ENCODE measurements at regions not wholly inside any gene's neighbourhood (a gene's known extent, or its start where the extent isn't known, plus 50 kb on each side); places are given as distances from the start of the nearest gene placed in this dataset.

DNA sequence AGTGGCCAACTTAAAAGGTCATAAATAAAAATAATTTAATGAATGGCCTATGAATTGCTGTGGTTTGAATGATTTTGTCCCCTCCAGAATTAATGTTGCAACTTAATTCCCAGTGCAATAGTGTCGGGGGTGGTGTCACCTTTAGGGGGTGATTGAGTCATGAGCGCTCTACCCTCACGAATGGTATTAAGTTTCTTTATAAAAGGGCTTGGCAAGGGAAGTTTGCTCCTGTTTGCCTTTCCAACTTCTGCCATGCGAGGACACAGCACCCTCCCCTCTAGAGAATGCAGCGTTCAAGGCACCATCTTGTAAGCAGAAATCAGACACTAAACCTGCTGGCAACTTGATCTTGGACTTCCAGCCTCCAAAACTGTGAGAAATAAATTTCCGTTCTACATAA lies 253.3 kb downstream of the ATXN7L3B start:
- H3K9ac ChIP-seq = no peak overlapping the region
- H3K4me2 ChIP-seq = no peak overlapping the region
- H3K27ac ChIP-seq = no peak overlapping the region
- H3K27me3 ChIP-seq = no peaks in the 10 kb centered on the region
- H3K9me3 ChIP-seq = no peaks in the 10 kb centered on the region
- TF ChIP-seq Cebpa-rat (IDR thresholded peaks at IDR 0.05) = no peak
- H3K4me1 ChIP-seq = no peaks in the 10 kb centered on the region
- no peak overlapping the region for H3K4me3 ChIP-seq
- no peaks in the 10 kb centered on the region for H3K36me3 ChIP-seq
- H4K20me1 ChIP-seq = no peaks in the 10 kb centered on the region

DNA sequence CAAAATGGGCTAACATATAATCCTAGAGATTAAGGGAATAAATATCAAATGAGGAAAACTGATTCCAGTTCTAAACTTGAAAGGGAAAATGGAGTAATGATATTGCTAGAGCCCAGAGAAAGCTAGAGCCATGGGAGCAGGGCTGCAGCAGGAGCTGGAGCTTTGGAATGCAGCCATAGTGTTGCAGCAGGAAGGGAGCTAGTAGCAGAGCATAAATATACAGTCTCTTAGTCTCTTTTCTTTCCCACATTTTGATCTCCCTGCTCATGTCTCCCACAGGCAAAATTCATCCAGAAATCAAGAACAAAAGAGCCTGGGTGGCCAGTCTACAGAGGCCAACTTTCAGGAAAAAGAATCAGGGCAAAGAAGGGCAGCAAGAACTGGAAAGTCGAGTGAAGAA lies 253.7 kb downstream of the ATXN7L3B start:
- no peaks in the 10 kb centered on the region for H3K9me3 ChIP-seq
- no peak overlapping the region for H3K9ac ChIP-seq
- no peaks in the 10 kb centered on the region for H3K4me1 ChIP-seq
- no peak overlapping the region for H3K27ac ChIP-seq
- H4K20me1 ChIP-seq = no peaks in the 10 kb centered on the region
- no peaks in the 10 kb centered on the region for H3K27me3 ChIP-seq
- no peak for TF ChIP-seq Cebpa-rat (IDR thresholded peaks at IDR 0.05)
- no peak overlapping the region for H3K4me3 ChIP-seq
- no peaks in the 10 kb centered on the region for H3K36me3 ChIP-seq
- no peak overlapping the region for H3K4me2 ChIP-seq

DNA sequence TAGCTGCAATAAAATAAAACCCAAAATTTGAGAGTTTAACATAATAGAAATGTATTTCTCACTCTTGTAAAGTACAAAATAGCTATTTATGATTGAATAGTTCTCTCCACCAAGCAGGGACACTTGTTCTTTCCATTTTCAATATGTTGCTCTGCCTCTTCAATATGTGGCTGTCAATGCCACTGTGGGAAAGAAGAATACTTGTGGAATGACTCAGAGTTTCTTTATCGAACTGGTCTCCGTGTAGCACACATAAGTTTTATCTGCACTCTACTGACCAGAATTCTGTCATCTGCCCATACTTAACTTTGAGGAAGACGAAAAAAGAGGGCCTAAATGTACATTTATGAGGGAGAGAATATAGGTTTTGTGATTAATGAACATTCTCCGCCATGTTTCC lies 256.9 kb downstream of the ATXN7L3B start:
- no peak overlapping the region for H3K27ac ChIP-seq
- no peak overlapping the region for H3K4me2 ChIP-seq
- no peak overlapping the region for H3K4me3 ChIP-seq
- H3K27me3 ChIP-seq = no peaks in the 10 kb centered on the region
- H3K36me3 ChIP-seq = no peaks in the 10 kb centered on the region
- no peaks in the 10 kb centered on the region for H3K9me3 ChIP-seq
- H4K20me1 ChIP-seq = no peaks in the 10 kb centered on the region
- H3K4me1 ChIP-seq = no peaks in the 10 kb centered on the region
- no peak overlapping the region for H3K9ac ChIP-seq
- TF ChIP-seq Cebpa-rat (IDR thresholded peaks at IDR 0.05) = no peak

GRCh38 chr12:74801625-74802024 lies 264.0 kb downstream of the ATXN7L3B start:
- Histone ChIP-seq H3K4me3 (no peak overlapping the region), H3K4me2 (no peak overlapping the region), H3K27me3 (no peaks in the 10 kb centered on the region), H3K9me3 (no peaks in the 10 kb centered on the region), H4K20me1 (no peaks in the 10 kb centered on the region), H3K36me3 (no peaks in the 10 kb centered on the region), H3K27ac (no peak overlapping the region), H3K4me1 (no peaks in the 10 kb centered on the region), H3K9ac (no peak overlapping the region)
- TF ChIP-seq Cebpa-rat (IDR thresholded peaks at IDR 0.05) = peak; percentile 67; the same call in 1 of the 2 replicates

GRCh38 chr12:74816398-74817175 lies 279.0 kb downstream of the ATXN7L3B start:
- no peak for TF ChIP-seq Cebpa-rat (IDR thresholded peaks at IDR 0.05)
- Histone ChIP-seq H3K4me3 (no peak overlapping the region), H3K9me3 (peaks cover 9% of the 10 kb centered on the region)

GRCh38 chr12:74817499-74817898 lies 279.9 kb downstream of the ATXN7L3B start:
- Histone ChIP-seq H3K4me1 (no peaks in the 10 kb centered on the region), H3K27ac (no peak overlapping the region), H3K36me3 (no peaks in the 10 kb centered on the region), H3K9me3 (peaks cover 9% of the 10 kb centered on the region), H3K27me3 (no peaks in the 10 kb centered on the region), H4K20me1 (no peaks in the 10 kb centered on the region), H3K4me3 (no peak overlapping the region), H3K9ac (no peak overlapping the region), H3K4me2 (no peak overlapping the region)
- no peak for TF ChIP-seq Cebpa-rat (IDR thresholded peaks at IDR 0.05)

More at GRCh38 chr12:74816398-74817175, 279.0 kb downstream of the ATXN7L3B start:
- Histone ChIP-seq H3K36me3 (no peaks in the 10 kb centered on the region), H3K27ac (no peak overlapping the region), H3K4me2 (no peak overlapping the region), H3K9ac (no peak overlapping the region), H3K27me3 (no peaks in the 10 kb centered on the region), H4K20me1 (no peaks in the 10 kb centered on the region), H3K4me1 (no peaks in the 10 kb centered on the region)

DNA sequence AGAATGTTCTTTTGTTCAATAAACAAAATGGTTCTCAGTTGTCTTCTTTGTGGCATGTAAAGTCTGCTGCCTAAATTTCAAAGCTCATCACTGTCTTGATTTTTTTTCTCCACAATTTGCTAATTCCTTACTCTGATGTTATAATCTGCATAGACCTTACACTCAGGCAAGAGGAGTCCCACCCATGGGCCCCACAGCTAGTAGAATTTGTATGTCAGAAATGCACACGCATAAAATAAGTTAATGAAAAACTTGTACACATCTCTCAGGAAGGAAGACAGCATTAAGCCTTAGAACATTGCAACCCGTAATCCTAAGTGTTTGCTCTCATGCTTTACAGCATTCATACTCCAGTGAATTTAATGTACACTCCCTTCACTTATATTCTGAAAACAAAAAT lies 280.8 kb downstream of the ATXN7L3B start:
- H3K4me2 ChIP-seq = no peak overlapping the region
- H3K9ac ChIP-seq = no peak overlapping the region
- no peaks in the 10 kb centered on the region for H3K27me3 ChIP-seq
- peaks cover 9% of the 10 kb centered on the region for H3K9me3 ChIP-seq
- no peak overlapping the region for H3K4me3 ChIP-seq
- no peak overlapping the region for H3K27ac ChIP-seq
- no peaks in the 10 kb centered on the region for H4K20me1 ChIP-seq
- no peak for TF ChIP-seq Cebpa-rat (IDR thresholded peaks at IDR 0.05)
- no peaks in the 10 kb centered on the region for H3K4me1 ChIP-seq
- no peaks in the 10 kb centered on the region for H3K36me3 ChIP-seq

GRCh38 chr12:74820324-74820723 lies 282.7 kb downstream of the ATXN7L3B start:
- TF ChIP-seq Cebpa-rat (IDR thresholded peaks at IDR 0.05) = no peak
- H3K4me3 ChIP-seq = no peak overlapping the region
- no peaks in the 10 kb centered on the region for H3K4me1 ChIP-seq

GRCh38 chr12:74836567-74836966 lies 298.9 kb downstream of the ATXN7L3B start:
- H3K4me3 ChIP-seq = no peak overlapping the region
- no peak overlapping the region for H3K27ac ChIP-seq
- no peak overlapping the region for H3K9ac ChIP-seq
- no peaks in the 10 kb centered on the region for H3K36me3 ChIP-seq
- H3K4me1 ChIP-seq = no peaks in the 10 kb centered on the region
- no peaks in the 10 kb centered on the region for H4K20me1 ChIP-seq
- H3K4me2 ChIP-seq = no peak overlapping the region
- peaks cover 11% of the 10 kb centered on the region for H3K9me3 ChIP-seq
- no peaks in the 10 kb centered on the region for H3K27me3 ChIP-seq
- no peak for TF ChIP-seq Cebpa-rat (IDR thresholded peaks at IDR 0.05)

More at GRCh38 chr12:74820324-74820723, 282.7 kb downstream of the ATXN7L3B start:
- H4K20me1 ChIP-seq = no peaks in the 10 kb centered on the region
- H3K9me3 ChIP-seq = no peaks in the 10 kb centered on the region
- H3K4me2 ChIP-seq = no peak overlapping the region
- no peak overlapping the region for H3K9ac ChIP-seq
- H3K27ac ChIP-seq = no peak overlapping the region
- no peaks in the 10 kb centered on the region for H3K36me3 ChIP-seq
- H3K27me3 ChIP-seq = no peaks in the 10 kb centered on the region

GRCh38 chr12:74846116-74846515 lies 308.5 kb downstream of the ATXN7L3B start:
- Histone ChIP-seq H3K36me3 (no peaks in the 10 kb centered on the region), H3K4me1 (peaks cover 5% of the 10 kb centered on the region), H3K27ac (no peak overlapping the region), H4K20me1 (no peaks in the 10 kb centered on the region), H3K9ac (no peak overlapping the region), H3K9me3 (no peaks in the 10 kb centered on the region), H3K27me3 (no peaks in the 10 kb centered on the region), H3K4me2 (no peak overlapping the region), H3K4me3 (no peak overlapping the region)
- TF ChIP-seq Cebpa-rat (IDR thresholded peaks at IDR 0.05) = no peak

Measured in BLaER1 (cell line).